IMR-90 (cell line): ENCODE measurements at regions not wholly inside any gene's neighbourhood (a gene's known extent, or its start where the extent isn't known, plus 50 kb on each side); places are given as distances from the start of the nearest gene placed in this dataset.

Experiments used
- ATAC-seq: fragments of 200-7000 bp; cut with Tn5 transposase; 2 replicates; pipeline ENCODE4 v1.9.1; 2020; ENCODE audit warnings: low read depth, mild to moderate bottlenecking, moderate library complexity
- BruUV-seq: library from RNA; stranded (reverse); fragments of 400-500 nt; replicated peaks from 2 replicates; lab custom pipeline; 2021; lab: Mats Ljungman, UMichigan
- CTCF ChIA-PET: fragments of 300-600 bp; formaldehyde crosslinking; extraction: SDS; loops from one replicate; lab custom pipeline; 2021; ENCODE audit warnings: antibody characterized with exemption; lab: Yijun Ruan, JAX
- POLR2A ChIA-PET: fragments of 300-600 bp; sonication (Branson Sonifier 250); formaldehyde crosslinking; loops from one replicate; lab custom pipeline; 2022; ENCODE audit warnings: antibody characterized with exemption; ENCODE audit not compliant: unreplicated experiment; lab: Charles Lee
- DNase-seq: peaks from one replicate; pipeline ENCODE4 v3.0.0; 2013
- H2AFZ ChIP-seq: replicated peaks from 2 replicates; pipeline ENCODE3; 2013; ENCODE audit warnings: low read length, mild to moderate bottlenecking; ENCODE audit not compliant: poor library complexity
- H2AK5ac ChIP-seq: 2 replicates; pipeline ENCODE4 v1.6.1; 2013; ENCODE audit warnings: low read depth, low read length, inconsistent platforms
- H2AK9ac ChIP-seq: replicated peaks from 2 replicates; pipeline ENCODE3; 2013; ENCODE audit warnings: mild to moderate bottlenecking, low read depth, low read length, moderate library complexity; ENCODE audit not compliant: poor library complexity
- H2BK120ac ChIP-seq: 2 replicates; pipeline ENCODE4 v1.6.1; 2013; ENCODE audit warnings: low read depth, low read length, inconsistent platforms
- H2BK15ac ChIP-seq: 3 replicates; pipeline ENCODE4 v1.6.1; 2013; ENCODE audit warnings: low read depth, low read length, inconsistent platforms
- H2BK20ac ChIP-seq: 2 replicates; pipeline ENCODE4 v1.6.1; 2013; ENCODE audit warnings: low read depth, mild to moderate bottlenecking, inconsistent platforms, low read length, moderate library complexity
- H2BK5ac ChIP-seq: 2 replicates; pipeline ENCODE4 v1.6.1; 2013; ENCODE audit warnings: mild to moderate bottlenecking, low read depth, low read length, inconsistent platforms; ENCODE audit not compliant: poor library complexity, severe bottlenecking
- H3K14ac ChIP-seq: replicated peaks from 2 replicates; pipeline ENCODE4 v1.6.1; 2013; ENCODE audit warnings: low read depth, low read length, inconsistent platforms
- H3K18ac ChIP-seq: 2 replicates; pipeline ENCODE4 v1.6.1; 2013; ENCODE audit warnings: low read depth, low read length, control low read depth
- H3K23ac ChIP-seq: 2 replicates; pipeline ENCODE4 v1.6.1; 2013; ENCODE audit warnings: low read depth, low read length, inconsistent platforms
- H3K27ac ChIP-seq: 2 replicates; pipeline ENCODE4 v1.5.1; 2013; ENCODE audit warnings: mild to moderate bottlenecking, control low read depth, low read length; ENCODE audit not compliant: insufficient read depth
- H3K27me3 ChIP-seq: 2 replicates; pipeline ENCODE4 v1.6.1; 2013; ENCODE audit warnings: low read length; ENCODE audit not compliant: control insufficient read depth, insufficient read depth
- H3K36me3 ChIP-seq: 2 replicates; pipeline ENCODE4 v1.6.1; 2013; ENCODE audit warnings: low read length, mixed read lengths; ENCODE audit not compliant: control insufficient read depth, insufficient read depth
- H3K4ac ChIP-seq: 2 replicates; pipeline ENCODE4 v1.6.1; 2013; ENCODE audit warnings: low read depth, low read length, inconsistent platforms
- H3K4me1 ChIP-seq: 2 replicates; pipeline ENCODE4 v1.6.1; 2013; ENCODE audit warnings: low read length, mixed read lengths; ENCODE audit not compliant: control insufficient read depth, insufficient read depth
- H3K4me2 ChIP-seq: 2 replicates; pipeline ENCODE4 v1.6.1; 2013; ENCODE audit warnings: low read depth, mild to moderate bottlenecking, control low read depth, low read length, moderate library complexity
- H3K4me3 ChIP-seq: 2 replicates; pipeline ENCODE4 v1.5.1; 2013; ENCODE audit warnings: low read depth, mild to moderate bottlenecking, control low read depth, low read length, moderate library complexity; ENCODE audit not compliant: insufficient read depth
- H3K56ac ChIP-seq: 2 replicates; pipeline ENCODE4 v1.6.1; 2013; ENCODE audit warnings: low read length, inconsistent platforms; ENCODE audit not compliant: insufficient read depth; ENCODE audit errors: extremely low read depth
- H3K79me1 ChIP-seq, 2 experiments: 2 replicates each; pipeline ENCODE4 v1.6.1; 2013; ENCODE audit warnings: low read length in 2 of 2, inconsistent platforms in 1 of 2, low read depth in 1 of 2
- H3K9ac ChIP-seq: 2 replicates; pipeline ENCODE4 v1.6.1; 2013; ENCODE audit warnings: low read depth, low read length, control low read depth
- H3K9me1 ChIP-seq: 2 replicates; pipeline ENCODE4 v1.6.1; 2013; ENCODE audit warnings: low read length, inconsistent platforms; ENCODE audit not compliant: insufficient read depth
- H3K9me3 ChIP-seq: 2 replicates; pipeline ENCODE4 v1.6.1; 2013; ENCODE audit warnings: low read length; ENCODE audit not compliant: control insufficient read depth, insufficient read depth
- H4K20me1 ChIP-seq: 2 replicates; pipeline ENCODE4 v1.6.1; 2013; ENCODE audit warnings: low read length, inconsistent platforms; ENCODE audit not compliant: insufficient read depth
- H4K5ac ChIP-seq: 2 replicates; pipeline ENCODE4 v1.6.1; 2013; ENCODE audit warnings: mild to moderate bottlenecking, low read depth, low read length, control low read depth
- H4K8ac ChIP-seq, 2 experiments: 2 replicates each; pipeline ENCODE4 v1.6.1; 2013; ENCODE audit warnings: low read depth in 2 of 2, low read length in 2 of 2, control low read depth in 1 of 2, inconsistent platforms in 1 of 2
- H4K91ac ChIP-seq: 2 replicates; pipeline ENCODE4 v1.6.1; 2013; ENCODE audit warnings: low read depth, low read length, inconsistent platforms; ENCODE audit not compliant: insufficient read depth
- BHLHE40 ChIP-seq: fragments of 150-350 bp; IDR thresholded peaks from 2 replicates; pipeline ENCODE4 v1.6.1; 2016; ENCODE audit warnings: mild to moderate bottlenecking, low read depth, low read length
- CEBPB ChIP-seq: IDR thresholded peaks from 2 replicates; pipeline ENCODE4 v1.6.1; 2012; ENCODE audit warnings: low read depth, low read length, improper control_type of control experiment
- CHD1 ChIP-seq: IDR thresholded peaks from 2 replicates; pipeline ENCODE4 v1.6.1; 2012; ENCODE audit warnings: low read depth, low read length, improper control_type of control experiment
- CTCF ChIP-seq: conservative IDR thresholded peaks from 2 replicates; pipeline ENCODE4 v1.5.1; 2012; ENCODE audit warnings: mild to moderate bottlenecking, low read depth, low read length, improper control_type of control experiment
- ELK1 ChIP-seq: fragments of 150-350 bp; IDR thresholded peaks from 2 replicates; pipeline ENCODE4 v1.6.1; 2016; ENCODE audit warnings: low read depth, mild to moderate bottlenecking, low read length, moderate library complexity, borderline replicate concordance
- FOS ChIP-seq: fragments of 150-350 bp; IDR thresholded peaks from 2 replicates; pipeline ENCODE4 v1.6.1; 2016; ENCODE audit warnings: low read depth, low read length
- MAFK ChIP-seq: IDR thresholded peaks from 2 replicates; pipeline ENCODE4 v1.6.1; 2012; ENCODE audit warnings: low read depth, low read length, improper control_type of control experiment
- MAZ ChIP-seq: IDR thresholded peaks from 2 replicates; pipeline ENCODE4 v1.6.1; 2012; ENCODE audit warnings: low read depth, mild to moderate bottlenecking, low read length, improper control_type of control experiment, moderate library complexity, borderline replicate concordance
- MXI1 ChIP-seq: IDR thresholded peaks from 2 replicates; pipeline ENCODE4 v1.6.1; 2012; ENCODE audit warnings: low read depth, mild to moderate bottlenecking, low read length, moderate library complexity, borderline replicate concordance
- NFE2L2 ChIP-seq: fragments of 150-350 bp; IDR thresholded peaks from 2 replicates; pipeline ENCODE4 v1.6.1; 2016; ENCODE audit warnings: low read depth, mild to moderate bottlenecking, low read length
- POLR2A ChIP-seq: IDR thresholded peaks from 2 replicates; pipeline ENCODE4 v1.6.1; 2012; ENCODE audit warnings: mild to moderate bottlenecking, low read depth, low read length
- RAD21 ChIP-seq: IDR thresholded peaks from 2 replicates; pipeline ENCODE4 v1.6.1; 2012; ENCODE audit warnings: low read length, improper control_type of control experiment
- RCOR1 ChIP-seq: IDR thresholded peaks from 2 replicates; pipeline ENCODE4 v1.6.1; 2012; ENCODE audit warnings: mild to moderate bottlenecking, low read length, improper control_type of control experiment; ENCODE audit not compliant: insufficient replicate concordance
- RFX5 ChIP-seq: IDR thresholded peaks from 2 replicates; pipeline ENCODE4 v1.8.0; 2012; ENCODE audit warnings: low read depth, mild to moderate bottlenecking, low read length, moderate library complexity
- SMC3 ChIP-seq: fragments of 150-350 bp; IDR thresholded peaks from 2 replicates; pipeline ENCODE4 v1.6.1; 2016; ENCODE audit warnings: low read depth, mild to moderate bottlenecking, antibody characterized with exemption, low read length, moderate library complexity
- USF2 ChIP-seq: fragments of 150-350 bp; IDR thresholded peaks from 2 replicates; pipeline ENCODE4 v1.6.1; 2017; ENCODE audit warnings: mild to moderate bottlenecking, antibody characterized with exemption, low read length, low read depth
- dilution Hi-C: fragments of 300-500 bp; cut with HindIII; formaldehyde crosslinking; loops from one replicate; pipeline ENCODE4 v1.14.3; 2018; ENCODE audit warnings: low sequenced_read_pairs; ENCODE audit not compliant: unreplicated experiment
- in situ Hi-C: fragments of 300-500 bp; cut with MboI; formaldehyde crosslinking; loops from 3 replicates; pipeline ENCODE4 v1.14.3; 2019; ENCODE audit warnings: low sequenced_read_pairs, inconsistent platforms, mixed read lengths
- intact Hi-C: fragments of 100-400 bp; cut with micrococcal nuclease; formaldehyde crosslinking; loops from 2 replicates; pipeline ENCODE4 v1.10.0; 2022

GRCh38 chr9:81767921-81768320 lies 78.6 kb upstream of the TLE1 start:
- H3K4ac ChIP-seq: no peak overlapping the region
- no peak overlapping the region for H3K14ac ChIP-seq
- H3K79me1 ChIP-seq: no peaks in the 10 kb centered on the region
- H3K4me3 ChIP-seq: no peak overlapping the region
- no peak overlapping the region for H3K56ac ChIP-seq
- in situ Hi-C loops: no loop called here
- DNase-seq (no peak), ATAC-seq (no peak)
- no peaks in the 10 kb centered on the region for H3K27me3 ChIP-seq
- peaks cover 2% of the 10 kb centered on the region; the same call in 1 of the 2 replicates for H3K9me1 ChIP-seq
- H2AK5ac ChIP-seq: no peak overlapping the region
- no peak overlapping the region for H4K91ac ChIP-seq
- H4K20me1 ChIP-seq: no peaks in the 10 kb centered on the region
- no peak overlapping the region for H4K8ac ChIP-seq
- H3K27ac ChIP-seq: no peak overlapping the region
- H2AK9ac ChIP-seq: no peak overlapping the region
- H2BK15ac ChIP-seq: no peak overlapping the region
- no peak overlapping the region for H3K18ac ChIP-seq
- no peak overlapping the region for H2BK120ac ChIP-seq
- H3K36me3 ChIP-seq: no peaks in the 10 kb centered on the region
- POLR2A ChIA-PET: no interaction called here
- TF ChIP-seq SMC3 (no peak), USF2 (no peak), FOS (no peak), RCOR1 (no peak), CHD1 (no peak), RAD21 (no peak), RFX5 (no peak), NFE2L2 (no peak), POLR2A (no peak), CTCF (no peak), MAFK (no peak), ELK1 (no peak), BHLHE40 (no peak), CEBPB (no peak), MAZ (no peak), MXI1 (no peak)
- no TSS peak for BruUV-seq
- peaks cover 4% of the 10 kb centered on the region; the same call in 1 of the 2 replicates for H3K4me1 ChIP-seq
- H4K5ac ChIP-seq: no peak overlapping the region
- no peak overlapping the region for H2BK5ac ChIP-seq
- dilution Hi-C loops: no loop called here
- CTCF ChIA-PET: no interaction called here
- no peak overlapping the region for H2BK20ac ChIP-seq
- intact Hi-C loops: no loop called here
- H2AFZ ChIP-seq: no peak overlapping the region
- no peak overlapping the region for H3K4me2 ChIP-seq
- peaks cover 3% of the 10 kb centered on the region; the same call in 1 of the 2 replicates for H3K9me3 ChIP-seq
- no peak overlapping the region for H3K9ac ChIP-seq
- no peak overlapping the region for H3K23ac ChIP-seq
